Small intestine (tissue), 7 donors: ENCODE measurements at regions not wholly inside any gene's neighbourhood (a gene's known extent, or its start where the extent isn't known, plus 50 kb on each side); places are given as distances from the start of the nearest gene placed in this dataset.

Experiments
- DNase-seq, 2 donors: peaks; one replicate each; pipeline versions ENCODE4 v3.0.0 to v3.0.0-alpha.2; 2013
- FAIRE-seq: peaks from 2 replicates; lab custom pipeline; 2012; peaks lifted over from hg19 to GRCh38; lab: Jason Lieb, UNC
- H3K27ac ChIP-seq, 3 donors: one replicate each; pipeline ENCODE4 v1.5.1; 2013; ENCODE audit warnings: low read length in 2 of 3, mild to moderate bottlenecking in 2 of 3, control low read depth in 1 of 3, inconsistent platforms in 1 of 3, low read depth in 1 of 3, moderate library complexity in 1 of 3
- H3K27me3 ChIP-seq, 3 donors: one replicate each; pipeline ENCODE4 v1.6.1; 2013; ENCODE audit warnings: low read length in 3 of 3, inconsistent platforms in 1 of 3; ENCODE audit not compliant: control insufficient read depth in 3 of 3, insufficient read depth in 3 of 3
- H3K36me3 ChIP-seq, 3 donors: one replicate each; pipeline ENCODE4 v1.6.1; 2013; ENCODE audit warnings: low read length in 3 of 3, inconsistent platforms in 1 of 3, low read depth in 1 of 3, mild to moderate bottlenecking in 1 of 3, moderate library complexity in 1 of 3; ENCODE audit not compliant: control insufficient read depth in 3 of 3, insufficient read depth in 2 of 3
- H3K4me1 ChIP-seq, 3 donors: one replicate each; pipeline ENCODE4 v1.6.1; 2013; ENCODE audit warnings: low read length in 2 of 3, inconsistent platforms in 1 of 3, low read depth in 1 of 3, mild to moderate bottlenecking in 1 of 3, moderate library complexity in 1 of 3; ENCODE audit not compliant: control insufficient read depth in 3 of 3, insufficient read depth in 2 of 3
- H3K4me3 ChIP-seq, 3 donors: one replicate each; pipeline ENCODE4 v1.5.1; 2013; ENCODE audit warnings: low read length in 3 of 3, control low read depth in 1 of 3, inconsistent platforms in 1 of 3, low read depth in 1 of 3, mild to moderate bottlenecking in 1 of 3, moderate library complexity in 1 of 3
- H3K9me3 ChIP-seq, 2 donors: one replicate each; pipeline ENCODE4 v1.6.1; 2013; ENCODE audit warnings: low read depth in 1 of 2, low read length in 1 of 2; ENCODE audit not compliant: control insufficient read depth in 2 of 2, insufficient read depth in 1 of 2
- WGBS, 3 donors: extraction: QIAGEN DNeasy Blood & Tissue Kit; methylation state at CpG; one replicate each; pipeline ENCODE4 v1.1.7; 2013; 5-methylcytosine and 5-hydroxymethylcytosine counted together
- donor health status: healthy with polysubstance abuse.
- donor health status: control.
- donor health status: control.
- donor health status: Bipolar disorder and iron deficiency.
- donor health status: healthy.

GRCh38 chr6:133754298-133754697 is 134.6 kb upstream of the TCF21 start:
- H3K27me3 ChIP-seq: no peaks in the 10 kb centered on the region
- no peak overlapping the region for H3K27ac ChIP-seq
- no peaks in the 10 kb centered on the region for H3K4me1 ChIP-seq
- H3K9me3 ChIP-seq: no peaks in the 10 kb centered on the region
- FAIRE-seq (no peak), DNase-seq (no peak)
- WGBS, 3 donors: 70 to 96% (median 88%) methylated on average over 1 of the region's 1 CpG
- H3K4me3 ChIP-seq: no peak overlapping the region
- H3K36me3 ChIP-seq: no peaks in the 10 kb centered on the region

- Histone ChIP-seq H3K27me3 (no peaks in the 10 kb centered on the region), H3K9me3 (no peaks in the 10 kb centered on the region), H3K4me1 (no peaks in the 10 kb centered on the region), H3K27ac (peak overlapping the region in 1 of 3 donors; percentile 58), H3K4me3 (no peak overlapping the region), H3K36me3 (no peaks in the 10 kb centered on the region)
- WGBS, 3 donors: 59 to 69% (median 69%) methylated on average over 3 of the region's 3 CpGs
- DNase-seq: no peak
- FAIRE-seq: no peak
Observed at GRCh38 chr6:133756078-133756695, 132.7 kb upstream of the TCF21 start.

DNA sequence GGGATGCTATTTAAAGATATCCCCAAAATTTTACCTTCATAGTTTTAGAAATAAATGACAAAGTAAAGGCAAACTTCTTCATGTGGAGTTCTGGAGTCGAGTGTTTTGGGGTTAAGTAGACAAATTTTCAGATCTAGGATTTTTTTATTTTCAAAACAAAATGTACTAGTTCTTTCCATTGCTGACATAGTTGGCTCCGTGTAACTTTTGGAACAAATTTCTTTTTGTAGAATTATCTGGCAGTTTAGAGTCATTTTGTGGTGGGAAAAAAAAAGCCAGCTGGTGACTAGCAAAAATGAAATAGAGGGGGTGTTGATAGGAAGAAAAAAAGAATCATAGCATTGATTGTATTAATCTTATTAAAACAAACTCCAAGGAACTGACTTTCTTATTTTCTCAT is 131.6 kb upstream of the TCF21 start:
- no peaks in the 10 kb centered on the region for H3K4me1 ChIP-seq
- no peak overlapping the region for H3K4me3 ChIP-seq
- H3K9me3 ChIP-seq: no peaks in the 10 kb centered on the region
- H3K27ac ChIP-seq: no peak overlapping the region
- no peaks in the 10 kb centered on the region for H3K36me3 ChIP-seq
- no peaks in the 10 kb centered on the region for H3K27me3 ChIP-seq
- DNase-seq (no peak), FAIRE-seq (no peak)
- WGBS, 3 donors: 53 to 63% (median 53%) methylated on average over 2 of the region's 2 CpGs

DNA sequence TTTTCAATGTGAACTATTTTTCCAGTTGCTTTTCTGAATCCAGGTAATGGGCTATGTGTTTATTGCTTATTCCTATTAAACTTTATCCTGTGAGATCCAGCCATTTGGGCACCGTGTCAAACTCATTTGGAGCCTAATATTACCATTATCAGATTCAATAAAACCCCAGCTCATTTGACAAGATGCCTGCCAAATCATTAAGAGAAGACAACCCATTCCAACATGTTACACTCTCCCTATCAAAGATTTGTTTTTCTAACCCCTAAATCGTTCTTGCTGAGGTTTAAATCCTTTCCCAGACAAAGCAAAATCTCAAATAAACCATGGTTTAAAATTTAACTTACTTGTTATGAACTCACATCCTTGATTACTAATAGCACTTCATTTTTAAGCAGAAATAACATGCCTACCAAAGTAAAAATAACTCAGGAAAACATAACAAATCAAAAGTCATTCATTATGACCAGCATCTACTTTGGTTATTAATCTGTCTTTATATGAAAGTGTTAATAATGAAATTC is 130.0 kb upstream of the TCF21 start:
- no peak overlapping the region for H3K27ac ChIP-seq
- no peak overlapping the region for H3K4me3 ChIP-seq
- H3K36me3 ChIP-seq: no peaks in the 10 kb centered on the region
- no peaks in the 10 kb centered on the region for H3K4me1 ChIP-seq
- FAIRE-seq: no peak
- DNase-seq: no peak
- H3K27me3 ChIP-seq: no peaks in the 10 kb centered on the region
- WGBS, 3 donors: 3 to 36% (median 22%) methylated on average over 2 of the region's 2 CpGs
- no peaks in the 10 kb centered on the region for H3K9me3 ChIP-seq

DNA sequence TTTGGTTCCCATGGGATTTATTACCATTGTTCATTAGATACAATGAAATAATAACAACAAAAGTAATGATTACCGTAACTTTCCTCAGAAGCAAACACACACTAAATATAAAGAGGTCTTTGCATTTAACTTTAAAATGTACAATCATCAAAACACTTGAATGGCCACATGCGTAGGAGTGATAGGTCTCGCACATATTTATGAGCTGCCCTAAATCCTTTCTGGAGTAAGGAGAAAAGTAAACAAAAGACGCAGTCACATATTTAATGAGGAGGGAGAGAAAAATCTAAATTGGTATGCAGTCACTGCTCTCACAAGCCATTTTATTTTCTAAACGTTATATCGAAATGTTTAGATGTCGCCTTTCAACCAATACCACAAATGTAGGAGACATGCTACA is 129.4 kb upstream of the TCF21 start:
- 77 to 83% (median 81%) methylated on average over 7 of the region's 7 CpGs for WGBS, 3 donors
- Histone ChIP-seq H3K27me3 (no peaks in the 10 kb centered on the region), H3K9me3 (no peaks in the 10 kb centered on the region), H3K27ac (no peak overlapping the region), H3K36me3 (no peaks in the 10 kb centered on the region), H3K4me1 (no peaks in the 10 kb centered on the region), H3K4me3 (no peak overlapping the region)
- DNase-seq: no peak
- FAIRE-seq: no peak

GRCh38 chr6:133761706-133762105 is 127.2 kb upstream of the TCF21 start:
- WGBS, 3 donors: 12 to 30% (median 13%) methylated on average over 1 of the region's 1 CpG
- H3K36me3 ChIP-seq: no peaks in the 10 kb centered on the region
- no peak for DNase-seq
- no peak overlapping the region for H3K27ac ChIP-seq
- FAIRE-seq: no peak
- no peaks in the 10 kb centered on the region for H3K9me3 ChIP-seq
- H3K4me3 ChIP-seq: no peak overlapping the region
- H3K27me3 ChIP-seq: no peaks in the 10 kb centered on the region
- H3K4me1 ChIP-seq: no peaks in the 10 kb centered on the region

DNA sequence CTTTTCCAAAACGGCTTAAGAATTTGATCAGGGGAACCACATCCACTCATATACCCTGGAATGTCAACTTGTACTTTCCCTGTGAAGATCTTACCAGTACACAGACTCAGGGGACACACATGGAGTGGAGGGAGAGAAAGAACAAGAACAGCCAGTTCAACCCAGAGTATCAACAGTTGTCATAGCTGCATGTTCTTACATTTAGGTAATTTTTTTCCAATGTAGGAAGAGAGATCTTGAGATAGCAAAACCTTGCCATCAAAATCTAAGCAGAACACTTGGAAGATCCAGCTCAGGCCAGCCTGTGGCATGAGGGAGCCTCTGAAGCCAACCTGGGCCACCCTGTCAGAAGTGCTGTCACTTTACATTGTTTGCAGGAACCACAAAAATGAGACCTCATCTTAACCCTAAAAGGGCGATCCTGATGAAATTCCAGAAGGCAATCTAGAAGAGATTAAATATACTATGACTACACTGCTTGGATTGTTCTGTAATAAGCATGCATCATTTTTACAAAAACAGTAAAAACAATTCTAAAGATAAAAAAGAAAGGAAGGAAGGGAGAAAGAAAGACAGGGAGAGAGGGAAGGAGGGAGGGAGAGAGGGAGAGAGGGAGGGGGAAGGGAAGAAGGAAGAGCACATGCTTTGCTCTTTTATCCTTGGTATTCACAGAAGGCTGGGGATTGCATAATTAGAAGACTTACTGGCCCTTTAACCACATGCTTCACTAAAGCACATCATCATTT is 124.7 kb upstream of the TCF21 start:
- Histone ChIP-seq H3K36me3 (no peaks in the 10 kb centered on the region), H3K4me1 (no peaks in the 10 kb centered on the region), H3K9me3 (no peaks in the 10 kb centered on the region), H3K4me3 (no peak overlapping the region), H3K27me3 (no peaks in the 10 kb centered on the region), H3K27ac (peak overlapping the region in 1 of 3 donors; percentile 49)
- DNase-seq: no peak
- no peak for FAIRE-seq
- WGBS, 3 donors: 55 to 68% (median 58%) methylated on average over 2 of the region's 2 CpGs

- H3K27me3 ChIP-seq: no peaks in the 10 kb centered on the region
- no peak overlapping the region for H3K4me3 ChIP-seq
- 26 to 43% (median 43%) methylated on average over 2 of the region's 2 CpGs for WGBS, 3 donors
- DNase-seq: no peak
- no peaks in the 10 kb centered on the region for H3K4me1 ChIP-seq
- H3K9me3 ChIP-seq: no peaks in the 10 kb centered on the region
- FAIRE-seq: no peak
- no peaks in the 10 kb centered on the region for H3K36me3 ChIP-seq
- peak overlapping the region in 1 of 3 donors; percentile 45 for H3K27ac ChIP-seq
Observed at GRCh38 chr6:133764754-133765208, 124.1 kb upstream of the TCF21 start.
